Neuron (in vitro differentiated cells): ENCODE measurements at regions not wholly inside any gene's neighbourhood (a gene's known extent, or its start where the extent isn't known, plus 50 kb on each side); places are given as distances from the start of the nearest gene placed in this dataset.
"Not testable (repeated sequence)": the region's sequence is repeated elsewhere in the genome, so short reads cannot be mapped to it uniquely, and the experiment has no call there.

Experiments
- H2AFZ ChIP-seq: one replicate; pipeline ENCODE4 v1.6.1; 2013; ENCODE audit warnings: low read depth, mild to moderate bottlenecking, inconsistent platforms, low read length, moderate library complexity
- H3K27me3 ChIP-seq: one replicate; pipeline ENCODE4 v1.6.1; 2013; ENCODE audit warnings: low read length; ENCODE audit not compliant: insufficient read depth
- H3K36me3 ChIP-seq: one replicate; pipeline ENCODE4 v1.6.1; 2013; ENCODE audit warnings: low read length; ENCODE audit not compliant: insufficient read depth
- H3K4me1 ChIP-seq: one replicate; pipeline ENCODE4 v1.6.1; 2013; ENCODE audit warnings: low read length; ENCODE audit not compliant: insufficient read depth
- H3K4me3 ChIP-seq: 2 replicates; pipeline ENCODE4 v1.5.1; 2013; ENCODE audit warnings: mild to moderate bottlenecking, low read length, moderate library complexity
- H3K9me3 ChIP-seq: one replicate; pipeline ENCODE4 v1.6.1; 2013; ENCODE audit warnings: low read length

- no peaks in the 10 kb centered on the region for H3K36me3 ChIP-seq
- H3K9me3 ChIP-seq = no peaks in the 10 kb centered on the region
- no peaks in the 10 kb centered on the region for H3K4me1 ChIP-seq
Observed at GRCh38 chr18:73381016-73381698, 513.4 kb upstream of the NETO1 start.

GRCh38 chr18:73366713-73367112 lies 498.9 kb upstream of the NETO1 start:
- Histone ChIP-seq H3K36me3 (no peaks in the 10 kb centered on the region), H3K27me3 (no peaks in the 10 kb centered on the region), H2AFZ (no peak overlapping the region), H3K4me1 (no peaks in the 10 kb centered on the region), H3K9me3 (no peaks in the 10 kb centered on the region), H3K4me3 (no peak overlapping the region)

More at GRCh38 chr18:73381016-73381698, 513.4 kb upstream of the NETO1 start:
- Histone ChIP-seq H3K4me3 (no peak overlapping the region), H2AFZ (no peak overlapping the region), H3K27me3 (no peaks in the 10 kb centered on the region)

- Histone ChIP-seq H3K27me3 (no peaks in the 10 kb centered on the region), H3K4me1 (no peaks in the 10 kb centered on the region), H2AFZ (no peak overlapping the region), H3K9me3 (no peaks in the 10 kb centered on the region), H3K36me3 (no peaks in the 10 kb centered on the region), H3K4me3 (no peak overlapping the region)
Observed at GRCh38 chr18:73365018-73365417, 497.2 kb upstream of the NETO1 start.

GRCh38 chr18:73355121-73355520 lies 487.3 kb upstream of the NETO1 start:
- no peaks in the 10 kb centered on the region for H3K4me1 ChIP-seq
- H3K27me3 ChIP-seq = no peaks in the 10 kb centered on the region
- H3K4me3 ChIP-seq = no peak overlapping the region
- no peaks in the 10 kb centered on the region for H3K36me3 ChIP-seq
- H3K9me3 ChIP-seq = no peaks in the 10 kb centered on the region
- no peak overlapping the region for H2AFZ ChIP-seq

GRCh38 chr18:73352546-73352945 lies 484.8 kb upstream of the NETO1 start:
- no peaks in the 10 kb centered on the region for H3K27me3 ChIP-seq
- no peaks in the 10 kb centered on the region for H3K36me3 ChIP-seq
- H3K4me1 ChIP-seq = no peaks in the 10 kb centered on the region
- H2AFZ ChIP-seq = no peak overlapping the region
- H3K4me3 ChIP-seq = no peak overlapping the region
- H3K9me3 ChIP-seq = no peaks in the 10 kb centered on the region

GRCh38 chr18:73340135-73340977 lies 472.6 kb upstream of the NETO1 start:
- H3K9me3 ChIP-seq = no peaks in the 10 kb centered on the region
- H3K36me3 ChIP-seq = no peaks in the 10 kb centered on the region
- no peak overlapping the region for H2AFZ ChIP-seq
- no peak overlapping the region for H3K4me3 ChIP-seq
- no peaks in the 10 kb centered on the region for H3K4me1 ChIP-seq
- H3K27me3 ChIP-seq = no peaks in the 10 kb centered on the region

GRCh38 chr18:73331212-73331772 lies 463.5 kb upstream of the NETO1 start:
- Histone ChIP-seq H2AFZ (no peak overlapping the region), H3K4me1 (no peaks in the 10 kb centered on the region), H3K27me3 (no peaks in the 10 kb centered on the region), H3K9me3 (no peaks in the 10 kb centered on the region), H3K36me3 (no peaks in the 10 kb centered on the region), H3K4me3 (no peak overlapping the region)

GRCh38 chr18:73330106-73330505 lies 462.3 kb upstream of the NETO1 start:
- not testable (repeated sequence) for H2AFZ ChIP-seq, H3K9me3 ChIP-seq, H3K36me3 ChIP-seq, H3K27me3 ChIP-seq, H3K4me1 ChIP-seq, H3K4me3 ChIP-seq

- H3K9me3 ChIP-seq, H2AFZ ChIP-seq, H3K27me3 ChIP-seq, H3K4me3 ChIP-seq, H3K36me3 ChIP-seq, H3K4me1 ChIP-seq: not testable (repeated sequence)
Observed at GRCh38 chr18:73324187-73324831, 456.5 kb upstream of the NETO1 start.

GRCh38 chr18:73318739-73319479 lies 451.1 kb upstream of the NETO1 start:
- Histone ChIP-seq H3K4me1 (no peaks in the 10 kb centered on the region), H3K4me3 (no peak overlapping the region), H3K9me3 (no peaks in the 10 kb centered on the region), H3K27me3 (no peaks in the 10 kb centered on the region), H2AFZ (no peak overlapping the region), H3K36me3 (no peaks in the 10 kb centered on the region)

GRCh38 chr18:73316513-73316912 lies 448.7 kb upstream of the NETO1 start:
- Histone ChIP-seq H3K27me3 (no peaks in the 10 kb centered on the region), H3K4me3 (no peak overlapping the region), H3K36me3 (no peaks in the 10 kb centered on the region), H3K9me3 (no peaks in the 10 kb centered on the region), H3K4me1 (peaks cover 4% of the 10 kb centered on the region), H2AFZ (no peak overlapping the region)

GRCh38 chr18:73315381-73315780 lies 447.6 kb upstream of the NETO1 start:
- H3K4me3 ChIP-seq = no peak overlapping the region

More at GRCh38 chr18:73315381-73315780, 447.6 kb upstream of the NETO1 start:
- no peaks in the 10 kb centered on the region for H3K9me3 ChIP-seq
- no peak overlapping the region for H2AFZ ChIP-seq
- no peaks in the 10 kb centered on the region for H3K27me3 ChIP-seq
- peaks cover 4% of the 10 kb centered on the region for H3K4me1 ChIP-seq
- H3K36me3 ChIP-seq = no peaks in the 10 kb centered on the region
